HG03066 (cell line): ENCODE measurements at regions not wholly inside any gene's neighbourhood (a gene's known extent, or its start where the extent isn't known, plus 50 kb on each side); places are given as distances from the start of the nearest gene placed in this dataset.

ENCODE experiments used
- ATAC-seq: cut with Tn5 transposase; IDR thresholded peaks from one replicate; pipeline ENCODE4 v1.9.1; 2021; ENCODE audit warnings: low read depth; ENCODE audit not compliant: unreplicated experiment

DNA sequence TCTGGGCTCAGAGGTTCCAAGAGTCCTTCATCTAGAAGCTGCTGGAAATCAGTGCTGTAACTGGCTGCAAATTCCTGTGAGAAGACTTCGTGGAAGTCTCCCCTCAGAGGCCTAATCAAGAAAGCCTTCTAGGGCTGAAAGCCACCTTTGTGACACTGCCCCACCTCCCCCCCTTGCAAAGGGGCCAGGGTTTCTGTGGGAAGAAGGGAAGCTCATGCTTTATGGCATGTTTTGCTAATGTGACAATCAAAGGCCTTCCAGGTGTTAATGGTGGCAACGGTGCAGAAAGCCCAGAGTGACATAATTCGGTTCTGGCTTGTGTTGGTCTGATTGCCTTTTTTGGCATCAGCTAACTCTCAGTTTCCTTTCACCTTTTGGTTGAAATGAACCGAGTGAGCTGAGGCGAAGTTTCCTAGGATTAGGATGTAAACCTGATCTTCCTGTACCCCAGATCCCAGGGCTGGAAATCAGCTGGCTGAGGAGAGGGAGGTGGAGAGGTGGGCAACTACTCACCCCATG is 126.9 kb upstream of the TRIB2 start:
- no peak for ATAC-seq

DNA sequence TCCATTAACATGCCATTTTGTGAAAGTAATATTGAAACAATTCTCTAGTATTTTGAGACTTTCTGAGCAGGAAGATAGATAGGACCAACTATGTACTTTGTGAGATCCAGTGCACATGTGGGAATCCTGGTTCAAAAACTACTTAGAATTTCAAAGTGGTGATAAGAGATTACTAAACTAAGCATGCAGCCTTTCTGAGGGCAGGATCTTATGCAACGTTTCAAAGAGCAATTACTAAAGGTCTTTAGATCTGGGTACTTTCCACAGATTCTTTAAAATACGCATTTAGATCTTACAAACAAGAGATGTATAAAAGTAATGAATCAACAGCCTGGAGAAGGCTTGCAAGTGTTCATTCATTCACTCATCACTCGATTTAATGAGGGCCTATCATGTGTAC is 124.4 kb upstream of the TRIB2 start:
- no peak for ATAC-seq

DNA sequence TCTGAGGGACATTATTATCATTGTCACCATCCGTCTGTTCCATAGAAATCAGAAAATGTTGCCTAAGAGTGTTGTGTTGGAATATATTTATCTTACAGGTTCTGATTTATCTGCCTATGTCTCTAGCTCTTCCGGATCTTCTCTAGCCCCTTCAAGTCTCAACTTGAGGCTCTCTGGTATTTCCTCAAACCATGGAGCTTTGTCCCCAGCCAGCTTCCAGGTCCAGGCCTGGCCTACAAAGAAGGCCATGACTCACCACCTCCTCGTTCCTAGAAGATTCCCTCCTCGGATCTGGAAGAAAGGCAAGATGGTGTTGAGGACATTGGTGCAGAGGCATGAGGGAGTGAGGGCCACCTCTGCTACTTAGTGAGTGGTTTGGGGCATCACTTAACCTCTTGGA is 122.1 kb upstream of the TRIB2 start:
- ATAC-seq: no peak

DNA sequence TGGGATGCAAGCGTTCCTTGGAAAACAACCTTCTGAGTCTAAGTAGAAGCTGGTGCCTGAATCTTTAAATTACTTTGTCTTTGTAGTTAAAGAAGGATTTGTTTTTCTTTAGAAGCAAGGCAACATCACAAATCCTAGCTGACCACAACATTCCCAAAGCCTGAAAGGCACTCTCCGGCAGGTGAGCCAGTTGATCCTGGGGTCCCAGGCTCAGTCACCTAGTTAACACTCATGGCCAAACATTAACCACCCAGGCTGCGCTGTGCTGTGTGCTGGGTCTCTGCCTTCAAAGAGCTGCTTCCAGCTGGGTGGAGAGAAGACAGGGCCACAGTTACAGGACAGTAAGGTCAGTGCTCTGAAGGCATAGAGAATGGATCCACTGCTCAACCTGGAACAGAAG is 120.0 kb upstream of the TRIB2 start:
- ATAC-seq: no peak

DNA sequence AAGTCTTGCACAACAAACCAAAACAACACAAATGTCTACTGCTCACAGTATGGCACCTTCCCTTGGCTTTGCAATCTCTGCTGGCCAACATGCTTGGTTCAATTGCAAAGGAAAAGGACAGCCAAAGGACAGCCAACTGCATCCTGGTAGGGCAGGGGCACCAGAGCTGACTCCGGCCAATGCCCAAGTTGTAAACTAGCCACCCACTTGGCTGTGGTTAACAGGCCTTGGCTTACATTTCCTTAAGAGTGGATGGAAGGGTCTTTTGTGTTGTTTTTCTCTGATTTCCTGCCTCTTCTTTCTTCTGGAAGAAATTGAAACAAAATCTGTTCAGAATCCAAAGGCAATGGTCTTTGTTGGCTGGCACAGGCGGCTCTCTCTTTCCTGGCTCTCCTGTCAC is 119.1 kb upstream of the TRIB2 start:
- no peak for ATAC-seq

DNA sequence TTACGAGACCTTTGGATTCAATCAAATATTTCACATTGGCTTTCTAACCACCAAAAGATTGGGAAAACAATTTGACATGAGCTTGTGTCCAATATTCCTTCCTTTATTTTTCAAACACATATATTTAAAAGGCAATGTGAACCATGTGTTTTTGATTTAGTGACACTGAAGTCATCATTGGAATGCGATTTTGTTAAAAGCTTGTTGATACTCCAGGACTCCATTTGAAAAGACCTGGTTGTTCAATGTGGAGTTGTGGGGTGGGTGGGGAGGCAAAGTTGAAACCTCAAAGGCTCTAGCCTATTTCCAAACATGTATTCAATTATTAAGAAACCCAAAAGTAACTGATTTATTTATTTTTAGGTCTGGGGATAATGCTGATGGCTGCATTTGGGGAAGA is 114.1 kb upstream of the TRIB2 start:
- ATAC-seq: no peak

DNA sequence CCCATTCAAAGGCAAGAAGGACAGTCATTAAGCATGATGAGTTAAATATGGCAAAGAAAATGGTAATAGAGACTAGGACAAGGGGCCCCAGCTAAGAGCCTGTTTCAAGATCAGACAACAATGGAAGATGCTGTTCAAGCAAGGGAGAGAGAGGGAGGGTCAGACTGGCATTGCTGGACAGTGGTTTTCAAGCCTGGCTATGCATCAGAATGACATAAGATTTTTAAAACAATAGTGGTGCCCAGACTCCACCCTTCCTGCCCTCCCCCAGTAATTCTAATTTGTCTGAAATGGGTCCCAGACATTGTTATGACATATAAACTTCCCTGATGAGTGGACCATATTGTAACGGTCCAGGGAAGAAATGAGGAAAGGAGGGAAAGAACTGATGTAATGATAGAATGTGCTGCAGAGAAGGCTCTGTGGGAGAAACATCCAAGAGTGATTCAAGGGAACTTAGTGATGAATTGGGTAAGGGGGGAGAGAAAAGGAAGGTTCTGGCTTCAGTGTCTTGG is 112.9 kb upstream of the TRIB2 start:
- ATAC-seq: no peak

DNA sequence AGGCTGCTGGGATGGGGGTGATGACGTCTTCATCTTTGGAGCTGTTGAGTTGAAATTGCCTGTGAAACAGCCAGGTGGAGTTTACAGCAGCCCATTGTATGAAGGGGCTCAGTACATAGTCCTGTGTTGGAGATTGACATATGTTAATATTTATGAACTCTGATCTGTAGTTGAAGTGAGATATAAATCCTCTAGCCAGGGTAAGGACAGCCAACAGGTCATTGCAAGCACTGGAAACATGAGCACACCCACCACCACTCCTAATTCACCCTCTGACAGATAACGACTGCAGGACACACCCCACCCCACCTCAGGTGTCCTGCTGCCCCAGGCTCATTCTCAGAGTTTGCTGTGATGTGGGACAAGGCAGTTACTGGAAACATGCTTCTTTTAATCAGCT is 112.4 kb upstream of the TRIB2 start:
- no peak for ATAC-seq

DNA sequence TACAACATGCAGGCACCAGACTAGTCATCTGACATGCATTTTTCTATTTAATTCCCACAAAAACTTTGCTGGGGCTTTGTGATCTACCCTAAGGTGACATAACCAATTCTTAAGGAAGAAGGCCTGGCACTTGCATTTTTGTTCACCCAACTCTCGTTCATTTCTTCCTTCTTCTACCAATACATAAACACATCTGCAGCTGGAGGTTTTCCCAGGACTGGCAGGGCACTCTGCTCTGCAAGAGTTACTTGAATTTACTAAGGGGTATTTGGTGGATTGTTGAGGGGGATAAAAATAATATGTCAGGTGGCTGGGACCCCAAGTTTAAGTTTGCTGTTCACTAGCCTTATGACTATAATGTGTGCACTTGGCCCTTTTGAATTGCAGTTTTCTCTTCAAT is 111.4 kb upstream of the TRIB2 start:
- ATAC-seq: no peak

DNA sequence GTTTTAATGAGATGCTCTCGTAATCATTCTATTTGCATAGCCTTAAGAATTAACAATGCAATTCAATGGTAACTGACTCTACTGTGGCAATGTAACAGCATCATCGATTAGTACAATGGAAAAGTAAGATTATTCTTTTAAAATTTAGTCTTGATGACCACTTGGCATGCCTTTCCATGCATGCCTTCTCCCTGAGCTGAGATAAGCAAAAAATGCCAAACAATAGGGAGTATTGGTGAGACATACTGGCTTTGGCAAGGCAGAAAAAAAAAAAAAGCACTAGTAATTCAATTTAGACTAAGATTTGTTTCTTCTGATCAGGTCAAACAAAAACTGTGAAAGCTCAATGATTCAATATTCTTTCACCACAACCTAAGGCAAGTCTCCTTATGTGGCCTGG is 110.8 kb upstream of the TRIB2 start:
- no peak for ATAC-seq

DNA sequence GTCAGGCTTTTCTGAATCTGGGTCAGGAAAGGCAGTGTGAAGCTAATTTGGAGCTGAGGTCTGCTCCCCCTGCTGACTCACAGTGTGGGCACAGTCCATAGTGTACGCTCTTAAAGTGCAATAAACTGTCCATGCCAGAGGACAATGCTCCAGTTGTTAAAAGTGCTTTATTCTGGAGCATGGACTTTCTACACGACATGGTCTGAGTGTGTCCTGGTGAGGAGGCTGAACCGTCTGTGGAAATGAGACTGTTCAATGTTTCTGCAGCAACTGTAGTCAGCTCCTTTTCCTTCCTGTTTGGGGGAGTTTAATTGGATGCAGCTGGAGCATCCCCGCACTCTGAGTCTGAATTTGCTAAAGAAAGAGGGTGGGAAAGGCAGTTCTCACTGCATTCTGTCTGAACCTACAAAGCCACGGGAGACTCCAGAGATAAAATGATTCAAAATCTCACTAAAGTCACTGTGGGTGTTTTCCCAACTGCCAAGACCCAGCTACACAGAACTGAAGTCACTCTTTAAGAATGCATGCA is 110.2 kb upstream of the TRIB2 start:
- ATAC-seq: no peak

DNA sequence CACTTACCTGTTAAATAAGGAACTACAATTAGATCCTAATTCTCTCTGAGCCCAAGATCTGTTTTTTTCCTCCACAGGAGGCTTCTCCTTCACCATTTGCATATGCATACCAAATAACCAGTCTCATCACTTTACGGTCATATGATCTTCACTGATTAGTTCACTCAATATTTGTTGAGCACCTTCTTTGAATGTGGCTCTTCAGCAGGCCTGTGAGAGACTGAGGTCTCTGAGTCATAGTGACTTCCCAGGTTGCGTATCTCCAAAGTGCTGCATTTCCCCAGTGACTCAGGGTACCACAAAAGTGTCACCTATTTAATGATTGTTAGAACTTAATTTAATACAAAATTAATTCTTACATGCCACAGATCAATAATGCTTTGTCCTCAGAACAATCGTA is 108.8 kb upstream of the TRIB2 start:
- no peak for ATAC-seq

DNA sequence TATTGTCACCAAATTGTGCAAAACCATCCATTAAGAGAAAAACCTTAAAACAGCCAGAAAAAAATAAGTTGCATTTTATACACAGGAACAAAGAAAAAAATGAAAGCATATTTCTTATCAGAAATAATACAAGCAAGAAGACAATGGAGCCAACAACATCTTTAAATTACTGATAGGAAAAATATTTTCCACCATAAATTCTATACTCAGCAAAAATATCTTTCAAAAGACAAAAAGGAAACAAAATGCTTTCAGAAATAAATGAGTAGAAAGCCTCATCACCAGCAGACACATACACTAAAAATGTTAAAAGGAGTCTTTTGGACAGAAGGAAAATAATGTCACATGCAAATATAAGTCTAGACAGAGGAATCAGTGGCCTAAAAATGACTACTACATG is 106.4 kb upstream of the TRIB2 start:
- no peak for ATAC-seq

DNA sequence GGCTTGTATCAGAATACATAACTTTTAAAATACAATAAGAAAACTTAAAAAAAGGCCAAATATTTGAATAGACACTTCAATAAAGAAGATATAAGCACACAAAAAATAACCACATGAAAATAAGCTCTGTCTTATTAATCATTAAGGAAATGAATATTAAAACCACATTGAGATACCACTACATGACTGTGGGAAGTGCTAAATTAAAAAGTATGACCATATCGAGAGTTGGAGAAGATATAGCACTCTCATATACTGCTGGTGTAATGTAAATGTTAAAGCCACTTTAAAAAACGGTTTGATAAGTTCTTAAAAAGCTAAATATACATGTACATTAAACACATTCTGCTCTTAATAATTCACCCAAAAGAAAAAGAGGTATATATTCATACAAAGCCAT is 104.6 kb upstream of the TRIB2 start:
- ATAC-seq: no peak

DNA sequence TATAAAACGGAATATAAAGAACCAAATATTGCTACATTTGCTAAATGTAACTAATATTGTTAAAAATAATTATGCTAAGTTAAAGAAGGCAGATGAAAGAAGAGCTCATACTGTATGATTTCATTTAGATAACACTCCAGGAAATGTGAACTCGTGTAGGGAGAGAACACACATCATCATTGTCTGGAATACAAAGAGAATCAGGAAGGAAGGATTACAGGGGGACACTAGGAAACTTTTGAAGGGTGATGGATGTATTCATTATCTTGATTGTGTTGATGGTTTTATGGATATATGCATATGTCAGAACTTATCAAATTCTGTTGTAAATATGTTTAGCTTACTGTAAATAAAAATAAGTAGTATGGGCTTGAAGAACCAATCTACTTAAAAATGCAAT is 104.1 kb upstream of the TRIB2 start:
- ATAC-seq: no peak

DNA sequence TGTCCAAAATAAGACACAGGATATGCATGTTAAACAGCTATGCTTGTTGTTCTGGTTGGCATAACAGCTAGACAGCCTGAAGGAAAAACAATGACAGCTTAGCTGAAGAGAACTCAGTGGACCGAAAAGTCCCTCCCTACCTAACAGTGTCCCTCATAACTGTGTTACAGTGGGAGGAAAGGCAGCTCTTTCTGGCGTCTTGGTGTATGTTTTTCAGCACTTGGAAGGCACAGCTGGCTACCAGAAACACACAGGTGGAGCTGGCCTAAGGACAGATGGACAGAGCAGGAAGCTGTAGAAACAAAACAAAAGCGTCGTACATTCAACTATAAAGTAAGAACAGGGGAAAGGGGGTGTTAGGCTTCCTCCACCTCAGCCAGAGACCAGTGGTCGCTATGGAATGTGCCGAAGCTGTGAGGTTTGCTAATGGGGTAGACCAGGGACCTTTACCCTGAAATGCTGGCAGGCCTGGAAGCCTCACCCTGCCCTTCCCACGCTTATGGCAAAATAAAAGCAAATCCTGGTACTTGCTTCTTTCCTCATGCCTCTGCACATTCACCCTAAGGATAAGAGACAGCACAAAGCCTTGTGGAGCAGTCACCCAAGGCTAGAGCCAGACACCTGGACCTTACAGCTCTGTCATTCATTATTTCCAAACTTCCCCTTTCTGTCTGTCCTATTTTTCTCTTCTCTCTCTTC is 103.5 kb upstream of the TRIB2 start:
- ATAC-seq: no peak

DNA sequence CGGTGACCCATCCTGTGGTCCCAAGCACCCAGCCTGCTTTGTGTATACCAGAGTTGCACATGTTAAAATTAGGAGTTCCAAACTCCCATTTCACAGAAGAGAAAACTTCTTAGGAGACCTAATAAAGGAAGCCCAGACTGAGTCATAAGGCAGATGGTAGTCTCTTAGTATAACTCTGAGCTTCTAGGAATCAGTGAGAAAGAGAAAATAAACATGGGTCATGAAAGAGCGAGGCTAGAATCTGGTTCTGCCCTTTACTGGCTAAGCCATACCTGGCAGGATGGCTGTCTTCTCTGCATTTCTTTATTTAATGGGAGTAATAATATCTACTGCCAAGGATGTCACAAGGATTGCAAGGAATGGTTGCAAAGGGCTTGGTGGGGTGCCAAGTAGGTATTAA is 101.2 kb upstream of the TRIB2 start:
- ATAC-seq: no peak

DNA sequence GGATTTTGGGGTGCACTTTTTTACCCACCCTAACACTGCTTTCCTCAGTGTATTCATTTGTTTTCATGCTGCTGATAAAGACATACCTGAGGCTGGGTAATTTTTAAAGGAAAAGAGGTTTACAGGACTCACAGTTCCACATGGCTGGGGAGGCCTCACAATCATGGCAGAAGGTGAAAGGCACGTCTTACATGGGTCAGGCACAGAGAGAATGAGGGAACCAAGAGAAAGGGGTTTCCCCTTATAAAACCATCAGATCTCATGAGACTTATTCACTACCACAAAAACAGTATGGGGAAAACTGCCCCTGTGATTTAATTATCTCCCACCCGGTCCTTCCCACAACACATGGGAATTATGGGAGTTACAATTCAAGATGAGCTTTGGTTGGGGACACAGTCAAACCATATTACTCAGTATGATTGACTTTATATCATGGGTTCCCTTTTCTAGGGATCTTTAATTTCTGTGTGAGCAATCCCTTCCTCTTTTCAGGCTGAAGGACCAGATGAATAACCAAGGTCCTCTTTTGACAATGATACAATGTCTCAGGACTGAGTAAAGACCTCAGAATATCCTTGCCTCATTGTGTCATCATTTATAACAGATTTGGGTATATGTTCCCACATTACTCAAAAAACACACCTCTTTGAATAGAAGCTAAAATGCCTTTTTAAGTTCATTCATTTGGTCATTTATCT is 100.1 kb upstream of the TRIB2 start:
- no peak for ATAC-seq

DNA sequence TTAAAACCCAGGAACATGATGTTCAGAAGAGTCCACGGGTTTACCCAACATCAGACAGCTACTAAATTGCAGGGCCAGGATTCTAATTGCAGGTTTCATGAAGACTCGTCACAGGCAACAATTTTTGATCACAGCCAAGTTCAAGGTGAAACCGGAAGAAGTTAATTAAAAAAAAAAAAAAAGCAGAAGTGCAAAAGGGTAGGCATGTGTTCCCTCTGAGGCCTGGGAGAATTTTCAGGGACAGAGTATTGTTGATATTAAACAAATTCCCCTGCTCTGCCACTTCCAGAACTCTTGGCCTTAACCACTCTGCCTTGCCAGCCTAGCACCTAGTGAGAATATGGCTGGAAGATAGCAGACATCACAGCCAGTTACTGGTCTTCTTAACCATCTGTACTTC is 99.4 kb upstream of the TRIB2 start:
- no peak for ATAC-seq

DNA sequence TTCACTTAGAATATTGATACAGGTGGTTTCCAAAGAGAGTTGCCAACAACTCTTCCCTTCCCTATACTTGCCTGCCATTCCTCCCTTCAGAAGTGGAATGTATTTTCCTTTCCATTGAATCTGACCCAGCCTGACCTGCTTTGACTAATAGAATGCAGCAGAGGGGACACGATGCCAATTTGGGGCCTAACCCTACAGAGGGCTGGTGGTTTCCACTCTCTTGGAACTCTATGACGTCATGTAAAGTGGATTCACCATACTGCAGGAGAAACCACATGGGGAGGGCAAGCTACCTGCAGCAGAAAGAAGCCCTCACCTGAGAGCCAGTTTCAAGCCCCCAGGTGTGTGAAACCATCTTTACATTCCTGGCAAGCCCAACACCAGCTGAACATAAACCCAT is 98.9 kb upstream of the TRIB2 start:
- no peak for ATAC-seq

DNA sequence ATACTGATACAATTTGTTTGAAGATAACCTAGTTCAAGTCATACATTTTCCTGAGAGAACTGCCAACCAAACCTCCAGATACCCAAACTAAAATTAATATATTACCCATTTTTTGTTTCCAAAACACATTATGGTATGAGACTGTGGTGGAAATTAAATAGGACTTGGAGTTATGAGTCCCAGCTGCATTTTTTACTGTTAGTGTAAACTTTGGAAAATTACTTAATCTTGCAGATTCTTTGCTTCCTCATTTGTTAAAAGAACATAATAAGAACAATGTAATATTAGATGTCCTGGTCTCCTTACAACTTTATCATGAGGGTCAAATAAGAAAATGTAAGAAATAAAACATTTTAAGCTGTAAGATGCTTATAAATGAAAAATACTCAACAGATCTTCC is 98.2 kb upstream of the TRIB2 start:
- ATAC-seq: no peak

DNA sequence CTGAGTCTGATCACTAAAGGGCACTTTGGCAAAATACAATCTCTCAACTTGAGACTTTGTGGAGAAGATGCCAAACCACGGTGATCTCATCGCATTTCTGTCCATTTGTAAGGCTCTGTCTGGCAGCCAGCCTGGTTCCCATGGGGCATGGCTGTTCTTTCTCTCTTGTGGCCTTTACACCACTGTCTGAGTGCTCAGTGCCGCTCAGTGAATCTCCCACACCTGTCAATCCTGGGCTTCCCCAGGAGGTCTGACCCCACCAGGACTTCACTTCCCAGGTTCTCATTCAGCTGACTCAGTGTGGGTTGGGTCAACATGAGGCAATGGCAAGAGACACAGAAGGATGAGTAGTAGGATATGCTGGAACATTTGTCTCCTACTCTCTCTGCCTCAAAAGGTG is 96.8 kb upstream of the TRIB2 start:
- no peak for ATAC-seq
